NCI-H748 treated with DMSO at 0.1 percent for 48 hours (cell line): ENCODE measurements at regions not wholly inside any gene's neighbourhood (a gene's known extent, or its start where the extent isn't known, plus 50 kb on each side); places are given as distances from the start of the nearest gene placed in this dataset.

Source experiments
- DNase-seq: peaks from one replicate; lab custom pipeline; 2025; lab: John Stamatoyannopoulos, UW

DNA sequence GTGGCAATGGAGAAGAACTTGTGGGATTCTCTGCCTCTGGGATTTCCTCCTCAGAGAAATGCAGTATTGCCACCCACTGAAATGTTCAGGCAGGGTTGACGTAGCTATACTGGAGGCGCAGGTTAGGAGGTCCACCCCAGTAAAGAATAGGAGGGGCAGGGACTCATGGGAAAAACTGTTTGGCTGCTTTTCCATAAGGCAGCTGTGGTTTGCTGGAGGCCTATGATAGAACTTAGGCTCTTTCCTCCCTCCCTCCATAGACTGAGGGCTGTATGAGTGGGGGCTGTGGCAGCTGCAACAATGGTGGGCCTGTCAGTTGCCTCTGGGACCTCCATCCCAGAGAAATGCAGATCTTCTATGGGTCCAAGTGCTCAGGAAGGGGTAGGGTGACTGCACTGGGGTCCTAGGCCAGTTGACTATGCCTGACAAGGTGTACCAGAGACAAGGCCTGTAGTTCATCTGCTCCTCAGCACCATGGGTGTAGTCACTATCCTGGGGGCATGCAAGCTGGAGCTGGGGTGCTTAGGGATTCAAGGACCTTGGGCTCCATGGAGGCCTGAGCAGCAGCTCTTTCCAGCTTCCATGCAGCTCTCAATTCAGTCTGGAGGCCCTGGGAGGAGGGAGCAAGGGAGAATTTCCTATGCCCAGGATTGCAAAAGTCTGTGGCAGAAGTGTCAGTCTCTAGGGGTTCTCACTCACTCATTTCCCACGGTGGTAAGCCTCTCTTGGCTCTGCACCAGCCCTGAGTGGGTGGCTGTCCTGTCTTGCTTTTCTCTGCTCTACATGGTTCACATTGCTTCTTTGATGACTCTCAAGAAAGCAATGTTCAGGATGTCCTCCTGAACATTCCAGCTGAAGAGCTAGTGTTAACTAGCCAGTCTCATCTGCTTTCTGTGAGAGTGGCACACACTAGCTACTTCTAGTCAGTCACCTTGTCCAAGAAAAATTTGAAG, 353.0 kb downstream of the IDS start:
- no peak for DNase-seq

DNA sequence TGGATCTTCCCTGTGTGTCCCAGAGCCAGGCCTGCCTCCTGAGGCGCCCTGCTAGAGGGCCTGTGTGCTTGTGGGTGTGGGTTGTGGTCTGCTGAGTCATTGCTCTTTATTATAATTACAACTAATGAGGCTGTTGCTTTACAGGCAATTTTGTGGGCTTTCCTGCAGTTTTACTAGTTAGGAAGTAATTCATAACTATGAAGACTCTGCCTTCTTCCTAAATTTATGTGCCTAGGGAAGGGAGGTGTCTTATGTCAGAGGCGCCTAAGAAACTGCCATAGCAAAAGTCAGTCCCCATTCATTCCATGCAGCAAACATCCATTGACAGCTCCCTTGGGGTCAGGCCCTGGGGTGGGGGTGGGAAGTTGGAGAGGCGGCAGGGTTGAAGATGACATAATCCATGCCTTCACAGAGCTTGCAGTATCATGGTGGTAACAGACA, 359.2 kb downstream of the IDS start:
- no peak for DNase-seq

DNA sequence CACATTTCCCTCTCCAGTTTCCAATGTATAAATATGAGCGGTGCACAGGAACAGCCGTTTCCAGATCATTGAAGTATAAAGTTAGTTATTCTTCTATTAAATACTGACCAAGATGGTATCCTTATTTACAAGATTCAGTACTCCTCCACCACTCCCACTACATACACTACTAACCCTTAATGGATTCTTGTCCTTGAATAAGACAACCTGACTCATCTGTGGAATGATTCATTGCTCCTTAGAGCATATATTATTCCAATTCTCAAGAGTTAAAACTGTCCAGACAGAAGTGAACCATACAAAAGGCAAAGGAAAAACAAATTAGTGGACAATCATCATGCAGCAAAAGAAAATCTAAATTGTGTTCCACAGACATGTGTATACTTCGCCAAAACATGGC, 373.3 kb downstream of the IDS start:
- no peak for DNase-seq

DNA sequence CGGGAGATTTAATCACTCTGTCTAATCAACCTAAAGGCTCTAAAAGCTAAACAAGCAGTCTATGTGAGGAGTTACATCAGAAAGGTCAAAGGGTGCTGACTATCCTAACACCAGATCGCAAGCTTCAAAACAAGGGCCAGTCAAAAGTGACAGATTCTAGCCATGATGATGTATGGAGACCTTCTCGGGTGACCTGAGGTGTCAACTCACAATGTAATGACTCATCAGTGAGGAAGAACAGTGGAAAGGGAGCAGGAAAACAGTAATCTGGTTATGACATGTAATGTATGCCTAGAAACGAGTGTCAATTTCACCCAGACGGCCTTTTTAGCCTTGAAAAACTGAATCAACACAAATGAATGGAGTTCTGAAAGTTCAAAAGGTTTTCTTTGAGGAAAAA, 375.3 kb downstream of the IDS start:
- no peak for DNase-seq

DNA sequence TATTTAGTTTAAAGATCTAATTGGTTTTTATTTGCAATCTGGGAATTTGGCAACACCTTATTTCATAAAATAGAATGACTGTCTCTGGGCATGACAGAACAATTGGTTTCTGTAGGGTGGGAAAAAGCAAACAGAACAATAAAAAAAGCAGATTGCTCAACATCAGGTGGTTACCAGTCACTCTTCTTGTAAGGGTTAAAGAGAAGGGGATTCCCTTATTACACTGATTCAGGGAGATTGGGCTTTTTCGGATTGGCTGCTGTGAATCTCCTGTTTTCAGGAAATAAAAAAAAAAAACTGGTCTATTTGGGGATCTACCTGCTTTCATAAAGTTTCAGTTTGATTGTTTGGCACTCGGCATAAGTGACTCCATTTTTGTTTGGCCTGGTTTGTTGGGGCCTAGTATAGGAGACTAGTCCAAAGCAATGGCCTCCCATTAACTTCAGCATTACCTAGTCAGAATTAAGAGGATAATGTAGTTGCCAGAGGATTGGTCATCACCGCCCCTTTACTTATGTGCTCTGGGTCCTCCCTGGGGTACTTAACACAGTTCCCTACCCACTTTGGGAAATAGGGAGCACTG, 380.5 kb downstream of the IDS start:
- DNase-seq, result no peak

DNA sequence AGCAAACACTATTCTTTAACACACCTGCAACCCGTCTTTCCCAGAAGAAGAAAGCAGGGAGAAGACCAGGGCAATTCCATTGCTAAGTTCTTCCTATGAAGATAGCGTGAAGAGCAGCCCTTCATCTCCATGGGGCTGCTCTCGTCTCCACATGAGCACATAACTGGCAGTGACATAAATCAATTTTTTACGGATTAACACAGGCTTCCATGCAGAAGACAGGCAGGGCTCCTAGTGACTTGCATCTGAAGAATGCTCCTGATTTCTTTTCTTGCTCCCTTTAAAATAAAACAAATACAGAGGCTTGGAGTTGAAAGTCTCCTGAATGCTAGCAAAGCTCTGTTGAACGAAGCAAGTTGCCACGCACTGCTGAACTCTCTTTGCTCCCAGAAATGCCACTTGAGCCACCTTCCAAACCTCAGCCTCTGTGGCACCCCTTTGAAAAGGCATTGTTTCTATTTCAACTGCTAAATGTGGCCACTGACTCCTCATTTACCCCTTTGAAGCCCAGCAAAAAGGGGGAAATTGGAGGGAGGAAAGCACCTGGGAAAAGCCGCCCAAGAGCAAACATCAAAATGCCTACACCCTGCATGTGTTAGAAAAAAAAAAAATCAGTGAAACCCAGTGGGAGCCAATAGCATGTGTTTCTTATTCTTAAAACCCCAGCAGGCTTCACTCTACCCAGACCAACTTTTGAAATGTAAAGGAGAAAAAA, 383.7 kb downstream of the IDS start:
- no peak for DNase-seq

DNA sequence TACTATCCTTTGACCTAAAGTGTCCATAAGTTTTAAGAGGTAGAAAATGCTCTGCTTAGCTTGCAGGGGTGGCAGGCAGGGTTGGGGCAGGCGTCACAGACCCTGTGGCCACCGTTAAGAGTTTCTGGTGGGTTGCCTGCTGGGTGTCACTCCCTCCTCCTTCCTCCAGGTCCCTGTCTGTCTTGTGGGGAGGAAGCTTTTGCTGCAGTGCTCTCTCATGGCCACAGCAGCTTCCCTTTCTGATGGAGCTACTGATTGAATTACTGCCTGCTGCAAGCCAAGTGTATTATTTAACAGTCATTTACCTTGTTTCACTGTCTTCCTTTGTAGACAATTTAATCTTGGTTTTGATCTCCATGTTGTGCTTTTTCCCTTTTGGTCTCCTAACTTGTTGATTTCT, 384.6 kb downstream of the IDS start:
- no peak for DNase-seq

DNA sequence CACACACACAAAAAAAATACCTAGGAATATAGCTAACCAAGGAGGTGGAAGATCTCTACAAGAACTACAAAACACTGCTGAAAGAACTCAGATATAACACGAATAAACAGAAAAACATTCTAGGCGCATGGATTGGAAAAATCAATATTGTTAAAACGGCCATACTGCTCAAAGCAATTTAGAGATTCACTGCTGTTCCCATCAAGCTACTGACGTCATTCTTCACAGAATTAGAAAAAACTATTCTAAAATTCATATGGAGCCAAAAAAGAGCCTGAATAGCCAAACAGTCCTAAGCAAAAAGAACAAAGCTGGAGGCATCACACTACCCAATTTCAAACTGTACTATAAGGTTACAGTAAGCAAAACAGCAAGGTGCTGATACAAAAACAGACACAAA, 390.2 kb downstream of the IDS start:
- no peak for DNase-seq

DNA sequence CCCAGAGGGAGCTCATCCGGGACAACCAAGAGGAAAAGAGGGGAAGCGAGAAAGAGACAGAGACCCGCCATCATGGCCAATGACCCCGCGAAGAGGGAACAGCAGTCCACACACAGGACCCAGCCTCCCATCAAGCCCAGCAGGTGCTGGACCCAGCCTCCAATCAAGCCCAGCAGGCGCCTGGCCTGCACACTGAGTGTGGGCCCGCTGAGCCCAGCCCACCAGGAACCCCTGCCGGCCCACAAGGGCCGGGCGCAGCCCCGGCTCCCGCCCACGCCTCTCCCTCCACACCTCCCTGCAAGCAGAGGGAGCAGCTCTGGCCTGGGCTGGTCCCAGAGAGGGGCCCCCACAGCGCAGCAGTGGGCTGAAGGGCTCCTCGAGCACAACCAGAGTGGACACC, 391.1 kb downstream of the IDS start:
- DNase-seq, result no peak

DNA sequence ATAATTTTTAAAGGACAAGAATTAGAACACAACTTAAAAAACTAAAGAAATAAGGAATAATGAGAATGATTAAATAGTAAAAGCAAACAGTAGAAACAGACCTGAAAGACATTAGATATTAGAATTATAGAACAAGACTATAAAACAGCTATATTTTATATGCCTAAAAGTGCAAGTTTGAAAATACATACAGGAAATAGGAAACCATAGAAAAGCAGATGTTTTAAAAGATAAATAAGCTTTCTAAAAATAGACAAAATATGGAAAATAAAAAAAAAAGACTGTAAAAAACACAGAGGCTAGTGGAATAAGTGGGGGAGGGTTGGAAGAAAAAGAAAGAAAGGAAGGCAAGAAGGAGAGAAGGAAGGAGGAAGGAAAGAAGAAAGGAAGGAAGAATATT, 407.3 kb downstream of the IDS start:
- no peak for DNase-seq

DNA sequence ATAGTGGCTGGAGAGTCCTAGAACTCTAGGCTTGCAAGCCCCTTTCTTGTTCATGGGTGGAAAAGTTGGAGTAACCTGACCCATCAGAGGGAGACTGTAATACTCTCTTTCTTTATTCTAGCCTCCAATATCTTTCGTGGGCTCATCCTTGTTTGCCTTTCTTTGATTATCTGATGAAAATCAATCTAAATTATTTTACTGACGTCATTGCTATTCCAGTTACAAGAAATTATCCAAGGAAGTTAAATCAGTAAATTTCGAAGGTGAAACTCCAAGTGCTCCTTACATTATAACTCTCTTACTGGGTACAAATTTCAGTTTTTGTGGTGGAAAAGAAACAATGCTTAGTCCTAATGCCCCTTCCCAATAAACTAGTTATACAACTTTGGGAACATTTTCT, 412.9 kb downstream of the IDS start:
- no peak for DNase-seq

DNA sequence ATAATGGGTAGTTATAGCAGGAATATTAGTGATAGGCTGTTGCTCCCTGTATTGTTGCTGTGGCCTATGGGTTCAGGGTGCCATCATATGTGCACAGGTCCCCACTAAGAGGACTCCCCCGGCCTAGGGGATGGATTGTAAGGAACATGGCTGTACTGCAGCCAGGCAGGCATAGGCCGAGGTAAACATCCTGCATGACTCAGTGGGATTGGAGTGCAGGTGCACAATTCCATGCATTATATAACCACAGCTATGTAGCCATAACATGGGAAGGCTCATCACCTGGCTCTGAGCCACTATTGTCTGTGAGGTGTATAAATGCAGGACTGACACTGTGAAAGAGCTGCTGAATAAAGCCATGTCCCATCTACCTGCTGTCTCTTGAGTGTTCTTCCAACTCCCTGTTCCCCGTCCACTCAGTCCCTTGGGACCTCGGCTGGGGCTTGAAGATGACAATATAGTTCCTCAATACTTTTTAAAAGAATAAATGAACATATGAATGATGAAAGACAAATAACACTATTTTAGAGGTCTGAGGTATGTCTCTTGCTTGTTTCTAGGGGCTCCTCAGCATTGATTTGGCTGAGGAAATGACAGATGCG, 425.2 kb downstream of the IDS start:
- DNase-seq, result no peak

DNA sequence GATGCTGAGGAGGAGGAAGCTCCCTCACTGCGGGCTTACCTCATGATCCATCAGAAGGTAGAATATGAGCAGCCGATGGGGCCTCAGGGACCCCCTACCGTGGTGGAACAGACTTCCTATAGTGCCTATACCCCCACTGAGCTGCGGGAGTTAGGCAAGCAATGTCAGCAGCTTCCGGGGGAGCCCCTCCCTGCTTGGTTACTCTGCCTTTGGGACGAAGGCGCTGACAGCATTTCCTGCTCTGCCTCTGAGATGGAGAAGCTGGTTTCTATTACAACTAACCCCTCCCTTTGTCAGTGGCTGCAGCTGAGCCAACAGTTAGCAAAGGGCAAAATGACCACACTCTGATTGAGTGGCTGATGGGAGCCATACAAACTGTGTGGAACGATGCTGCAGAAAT, 430.7 kb downstream of the IDS start:
- no peak for DNase-seq

DNA sequence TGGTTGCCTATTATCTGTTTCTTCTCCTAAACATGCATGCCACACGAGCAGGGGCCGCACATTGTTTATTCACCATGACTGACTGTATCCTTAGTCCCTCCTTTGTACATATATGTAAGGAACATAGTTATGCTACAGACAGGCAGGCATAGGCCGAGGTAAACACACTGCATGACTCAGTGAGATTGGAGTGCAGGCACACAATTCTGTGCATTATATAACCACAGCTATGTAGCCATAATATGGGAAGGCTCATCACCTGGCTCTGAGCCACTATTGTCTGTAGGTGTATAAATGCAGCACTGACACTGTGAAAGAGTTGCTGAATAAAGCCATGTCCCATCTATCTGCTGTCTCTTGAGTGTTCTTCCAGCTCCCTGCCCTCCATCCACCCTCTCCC, 431.6 kb downstream of the IDS start:
- no peak for DNase-seq

DNA sequence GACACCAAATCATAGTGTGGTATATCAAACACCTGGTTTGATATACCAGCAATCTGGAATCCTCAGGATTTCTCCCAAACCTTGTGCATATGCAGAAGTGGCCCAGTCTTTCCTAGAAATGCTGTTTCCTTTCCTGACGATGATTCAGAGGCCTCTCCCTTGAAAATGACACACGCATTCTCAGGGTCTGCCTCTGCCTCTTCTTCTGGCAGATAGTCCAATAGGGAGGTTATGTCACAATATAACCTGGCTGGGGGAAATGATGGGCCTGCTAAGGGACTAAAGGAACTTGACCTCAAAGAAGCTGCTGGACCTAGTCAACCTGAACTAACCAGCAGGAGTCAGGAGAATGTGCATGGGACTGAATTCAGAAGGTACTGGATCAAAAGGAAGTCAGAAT, 435.2 kb downstream of the IDS start:
- no peak for DNase-seq

DNA sequence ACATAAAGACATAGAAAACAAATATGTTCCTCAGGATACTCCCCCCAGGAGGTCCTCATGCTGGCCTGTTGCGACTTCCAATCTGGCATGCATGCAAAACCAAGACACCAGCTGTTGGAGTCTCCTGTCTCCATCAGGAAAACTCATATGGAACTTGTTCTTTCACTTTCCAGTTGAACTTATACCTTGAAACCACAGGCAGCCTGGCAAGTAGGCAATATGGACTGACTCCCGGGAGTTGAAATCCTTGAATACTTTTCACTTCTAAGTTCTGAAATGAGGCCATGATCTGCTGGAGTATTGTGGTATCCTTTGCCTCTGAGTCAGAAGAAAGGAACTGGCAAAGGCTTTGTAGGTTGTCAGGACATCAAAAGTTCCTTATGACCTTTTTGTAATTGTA, 444.2 kb downstream of the IDS start:
- no peak for DNase-seq
